B cell (primary cell): ENCODE measurements at regions not wholly inside any gene's neighbourhood (a gene's known extent, or its start where the extent isn't known, plus 50 kb on each side); places are given as distances from the start of the nearest gene placed in this dataset.

Source experiments
- ATAC-seq: fragments of 200-7000 bp; cut with Tn5 transposase; one replicate; pipeline ENCODE4 v1.10.0; 2021; ENCODE audit warnings: low read depth, mild to moderate bottlenecking, moderate number of reproducible peaks, moderate library complexity
- CTCF ChIA-PET: fragments of 350-600 bp; sonication (Branson Sonifier 250); formaldehyde crosslinking; loops from one replicate; lab custom pipeline; 2021; ENCODE audit warnings: antibody characterized with exemption, inconsistent platforms; lab: Charles Lee
- POLR2A ChIA-PET: fragments of 350-600 bp; sonication (Branson Sonifier 250); formaldehyde crosslinking; loops from one replicate; lab custom pipeline; 2021; ENCODE audit warnings: antibody characterized with exemption; lab: Charles Lee
- DNase-seq: peaks from one replicate; pipeline ENCODE4 v3.0.0; 2013
- H2AFZ ChIP-seq: 2 replicates; pipeline ENCODE4 v1.6.1; 2012; ENCODE audit warnings: mild to moderate bottlenecking, low read depth, low read length; ENCODE audit not compliant: insufficient read depth, poor library complexity, severe bottlenecking
- H3K27ac ChIP-seq, 2 donors: 1 replicate in 1 of 2; 2 replicates in 1 of 2; pipeline ENCODE4 v1.5.1; 2012 to 2013; ENCODE audit warnings: low read length in 2 of 2, mild to moderate bottlenecking in 2 of 2, moderate library complexity in 1 of 2
- H3K27me3 ChIP-seq, 4 experiments: fragments of 200-600 bp in 1 of 4; sonication (generic) in 1 of 4; replicated peaks in 1 of 4; 1 replicate in 2 of 4; 2 replicates in 2 of 4; pipeline versions ENCODE4 v1.6.1 to v1.7.0; 2013 to 2016; ENCODE audit warnings: low read length in 3 of 4, mild to moderate bottlenecking in 2 of 4, mixed read lengths in 1 of 4, moderate library complexity in 1 of 4; ENCODE audit not compliant: insufficient read depth in 4 of 4, control insufficient read depth in 3 of 4; ENCODE audit errors: control extremely low read depth in 1 of 4
- H3K36me3 ChIP-seq, 2 experiments: replicated peaks in 1 of 2; 1 replicate in 1 of 2; 2 replicates in 1 of 2; pipeline versions ENCODE4 v1.6.1 to v1.7.1; 2013; ENCODE audit warnings: low read length in 1 of 2; ENCODE audit not compliant: insufficient read depth in 2 of 2, control insufficient read depth in 1 of 2; ENCODE audit errors: control extremely low read depth in 1 of 2, extremely low read depth in 1 of 2
- H3K4me1 ChIP-seq, 2 donors: fragments of 200-600 bp in 1 of 2; sonication (generic) in 1 of 2; 1 replicate in 1 of 2; 2 replicates in 1 of 2; pipeline versions ENCODE4 v1.5.1 to v1.6.1; 2013 to 2017; ENCODE audit warnings: low read length in 2 of 2; ENCODE audit not compliant: control insufficient read depth in 2 of 2, insufficient read depth in 2 of 2
- H3K4me2 ChIP-seq: replicated peaks from 2 replicates; pipeline ENCODE3; 2012; ENCODE audit warnings: mild to moderate bottlenecking, low read depth, low read length; ENCODE audit not compliant: poor library complexity, severe bottlenecking
- H3K4me3 ChIP-seq, 5 experiments: fragments of 200-600 bp in 1 of 5; sonication (generic) in 1 of 5; 1 replicate in 3 of 5; 2 replicates in 2 of 5; pipeline versions ENCODE4 v1.5.1 to v1.7.0; 2011 to 2016; ENCODE audit warnings: low read length in 4 of 5, mild to moderate bottlenecking in 4 of 5, low read depth in 2 of 5, control low read depth in 1 of 5, moderate library complexity in 1 of 5; ENCODE audit not compliant: insufficient read depth in 1 of 5; ENCODE audit errors: control extremely low read depth in 1 of 5, extremely low read depth in 1 of 5
- H3K79me2 ChIP-seq: fragments of 200-600 bp; sonication (generic); one replicate; pipeline ENCODE4 v1.6.0; 2016; ENCODE audit warnings: low read length; ENCODE audit not compliant: control insufficient read depth, insufficient read depth
- H3K9ac ChIP-seq: fragments of 200-600 bp; sonication (generic); 2 replicates; pipeline ENCODE4 v1.6.1; 2017; ENCODE audit warnings: mild to moderate bottlenecking, low read length, moderate library complexity
- H3K9me3 ChIP-seq, 3 donors: one replicate each; pipeline versions ENCODE4 v1.6.1 to v1.7.1; 2013; ENCODE audit warnings: low read length in 2 of 3; ENCODE audit not compliant: control insufficient read depth in 2 of 3, insufficient read depth in 1 of 3; ENCODE audit errors: control extremely low read depth in 1 of 3
- H4K20me1 ChIP-seq: 2 replicates; pipeline ENCODE4 v1.6.0; 2012; ENCODE audit warnings: mild to moderate bottlenecking, low read length; ENCODE audit not compliant: insufficient read depth, control insufficient read depth, poor library complexity, severe bottlenecking
- H3K27ac Mint-ChIP-seq: one replicate; pipeline ENCODE4 v1.8.0; 2021; ENCODE audit warnings: mixed read lengths
- H3K27me3 Mint-ChIP-seq: one replicate; pipeline ENCODE4 v1.8.0; 2021; ENCODE audit warnings: mixed read lengths
- H3K4me1 Mint-ChIP-seq: one replicate; pipeline ENCODE4 v1.8.0; 2021; ENCODE audit warnings: mixed read lengths
- H3K4me3 Mint-ChIP-seq: one replicate; pipeline ENCODE4 v1.8.0; 2021; ENCODE audit warnings: mixed read lengths
- H3K9me3 Mint-ChIP-seq: one replicate; pipeline ENCODE4 v1.8.0; 2022; ENCODE audit warnings: mixed read lengths; ENCODE audit not compliant: insufficient read depth
- CTCF ChIP-seq: fragments of 200-600 bp; IDR thresholded peaks from one replicate; pipeline ENCODE4 v1.8.0; 2022; ENCODE audit warnings: antibody characterized with exemption, mild to moderate bottlenecking
- EZH2 ChIP-seq: IDR thresholded peaks from 2 replicates; pipeline ENCODE4 v1.6.1; 2012; ENCODE audit warnings: borderline replicate concordance, low read depth, mild to moderate bottlenecking, moderate library complexity, low read length; ENCODE audit not compliant: insufficient read depth, poor library complexity, severe bottlenecking
- WGBS: methylation state at CpG from one replicate; pipeline ENCODE4 v1.1.5; 2013; ENCODE audit warnings: missing lambda C conversion rate; ENCODE audit not compliant: insufficient coverage; 5-methylcytosine and 5-hydroxymethylcytosine counted together
- intact Hi-C: fragments of 100-400 bp; cut with micrococcal nuclease; formaldehyde crosslinking; loops from one replicate; pipeline ENCODE4 v1.10.0; 2022

GRCh38 chr12:131596115-131596514, 114.8 kb upstream of the SFSWAP start:
- Histone ChIP-seq H3K9ac (no peak overlapping the region), H3K79me2 (no peaks in the 10 kb centered on the region), H3K4me3 (no peak overlapping the region), H3K36me3 (no peaks in the 10 kb centered on the region), H2AFZ (no peak overlapping the region), H3K27ac (no peak overlapping the region), H3K9me3 (peaks cover 0 to 8% (median 0%) of the 10 kb centered on the region in 3 donors), H3K4me1 (peaks cover 7 to 10% of the 10 kb centered on the region in 2 donors), H3K27me3 (no peaks in the 10 kb centered on the region), H3K4me2 (no peak overlapping the region), H4K20me1 (no peaks in the 10 kb centered on the region)
- intact Hi-C loops = no loop called here
- Mint-ChIP-seq H3K4me3 (no peak overlapping the region), H3K4me1 (peaks cover 8% of the 10 kb centered on the region), H3K27ac (no peak overlapping the region), H3K27me3 (no peaks in the 10 kb centered on the region), H3K9me3 (no peaks in the 10 kb centered on the region)
- ATAC-seq (no peak), DNase-seq (no peak)
- 93% methylated on average over 5 of the region's 5 CpGs for WGBS
- TF ChIP-seq EZH2 = no peak
- no peak for TF ChIP-seq CTCF
- CTCF ChIA-PET = no interaction called here
- POLR2A ChIA-PET = no interaction called here

- H3K27ac Mint-ChIP-seq = no peak overlapping the region
- 84% methylated on average over 3 of the region's 7 CpGs for WGBS
Observed at GRCh38 chr12:131597333-131597732, 113.6 kb upstream of the SFSWAP start.

More at GRCh38 chr12:131597333-131597732, 113.6 kb upstream of the SFSWAP start:
- Histone ChIP-seq H4K20me1 (no peaks in the 10 kb centered on the region), H3K9ac (no peak overlapping the region), H3K27ac (no peak overlapping the region), H3K9me3 (peaks cover 0 to 3% (median 0%) of the 10 kb centered on the region in 3 donors), H3K36me3 (no peaks in the 10 kb centered on the region), H3K4me3 (no peak overlapping the region), H3K4me2 (no peak overlapping the region), H2AFZ (no peak overlapping the region), H3K27me3 (no peaks in the 10 kb centered on the region), H3K4me1 (peaks cover 7 to 10% of the 10 kb centered on the region in 2 donors), H3K79me2 (no peaks in the 10 kb centered on the region)
- CTCF ChIA-PET = no interaction called here
- intact Hi-C loops = no loop called here
- ATAC-seq = no peak
- no peak overlapping the region for H3K4me3 Mint-ChIP-seq
- no peak for DNase-seq
- peaks cover 8% of the 10 kb centered on the region for H3K4me1 Mint-ChIP-seq
- POLR2A ChIA-PET = no interaction called here
- no peak for TF ChIP-seq EZH2
- peaks cover 1% of the 10 kb centered on the region for H3K27me3 Mint-ChIP-seq
- no peaks in the 10 kb centered on the region for H3K9me3 Mint-ChIP-seq
